ENCODE measurements at regions not wholly inside any gene's neighbourhood (a gene's known extent, or its start where the extent isn't known, plus 50 kb on each side); places are given as distances from the start of the nearest gene placed in this dataset.

DNA sequence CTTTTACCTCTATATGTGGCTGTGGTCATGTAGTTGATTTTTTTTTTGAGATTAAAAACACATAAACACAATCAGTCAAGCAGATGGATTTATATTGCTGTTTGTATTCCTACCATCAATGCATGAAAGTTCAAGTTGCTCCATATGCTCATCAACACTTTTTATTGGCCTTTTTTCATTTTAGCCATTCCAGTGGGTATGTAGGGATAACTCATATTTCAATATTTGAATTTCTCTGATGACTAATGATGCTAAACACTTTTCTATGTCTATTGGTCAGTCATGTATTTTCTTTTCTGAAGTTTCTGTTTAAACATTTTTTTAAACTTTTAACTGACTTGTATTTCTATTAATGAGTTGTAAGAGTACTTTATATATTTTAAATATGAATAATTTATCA lies 445.4 kb upstream of the RGMB start:
- TF ChIP-seq, protein P1, sequence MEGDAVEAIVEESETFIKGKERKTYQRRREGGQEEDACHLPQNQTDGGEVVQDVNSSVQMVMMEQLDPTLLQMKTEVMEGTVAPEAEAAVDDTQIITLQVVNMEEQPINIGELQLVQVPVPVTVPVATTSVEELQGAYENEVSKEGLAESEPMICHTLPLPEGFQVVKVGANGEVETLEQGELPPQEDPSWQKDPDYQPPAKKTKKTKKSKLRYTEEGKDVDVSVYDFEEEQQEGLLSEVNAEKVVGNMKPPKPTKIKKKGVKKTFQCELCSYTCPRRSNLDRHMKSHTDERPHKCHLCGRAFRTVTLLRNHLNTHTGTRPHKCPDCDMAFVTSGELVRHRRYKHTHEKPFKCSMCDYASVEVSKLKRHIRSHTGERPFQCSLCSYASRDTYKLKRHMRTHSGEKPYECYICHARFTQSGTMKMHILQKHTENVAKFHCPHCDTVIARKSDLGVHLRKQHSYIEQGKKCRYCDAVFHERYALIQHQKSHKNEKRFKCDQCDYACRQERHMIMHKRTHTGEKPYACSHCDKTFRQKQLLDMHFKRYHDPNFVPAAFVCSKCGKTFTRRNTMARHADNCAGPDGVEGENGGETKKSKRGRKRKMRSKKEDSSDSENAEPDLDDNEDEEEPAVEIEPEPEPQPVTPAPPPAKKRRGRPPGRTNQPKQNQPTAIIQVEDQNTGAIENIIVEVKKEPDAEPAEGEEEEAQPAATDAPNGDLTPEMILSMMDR (conservative IDR thresholded peaks at IDR 0.05; ENCODE audit: low read depth, low read length): no peak
- TF ChIP-seq RFX5 (IDR thresholded peaks at IDR 0.05; ENCODE audit: low read depth, low read length) (no peak), POLR2A (IDR thresholded peaks at IDR 0.05; ENCODE audit: low read depth, low read length) (no peak), MXI1 (IDR thresholded peaks at IDR 0.05; ENCODE audit: borderline replicate concordance, low read depth, low read length) (no peak)
- TF ChIP-seq, protein P2, sequence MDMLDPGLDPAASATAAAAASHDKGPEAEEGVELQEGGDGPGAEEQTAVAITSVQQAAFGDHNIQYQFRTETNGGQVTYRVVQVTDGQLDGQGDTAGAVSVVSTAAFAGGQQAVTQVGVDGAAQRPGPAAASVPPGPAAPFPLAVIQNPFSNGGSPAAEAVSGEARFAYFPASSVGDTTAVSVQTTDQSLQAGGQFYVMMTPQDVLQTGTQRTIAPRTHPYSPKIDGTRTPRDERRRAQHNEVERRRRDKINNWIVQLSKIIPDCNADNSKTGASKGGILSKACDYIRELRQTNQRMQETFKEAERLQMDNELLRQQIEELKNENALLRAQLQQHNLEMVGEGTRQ (IDR thresholded peaks at IDR 0.05; ENCODE audit: low read depth, low read length): no peak
